Neural cell (in vitro differentiated cells): ENCODE measurements at regions not wholly inside any gene's neighbourhood (a gene's known extent, or its start where the extent isn't known, plus 50 kb on each side); places are given as distances from the start of the nearest gene placed in this dataset.

Source experiments
- H2AFZ ChIP-seq: fragments of 200-600, 300-800 bp; sonication (generic), shearing (Covaris generic); 2 replicates; pipeline ENCODE4 v1.6.0; 2014; ENCODE audit warnings: low read depth, mild to moderate bottlenecking, antibody characterized with exemption, low read length, moderate library complexity
- H3F3A ChIP-seq: fragments of 200-600 bp; shearing (Covaris generic); 2 replicates; pipeline ENCODE4 v1.6.1; 2016; ENCODE audit warnings: mild to moderate bottlenecking, moderate library complexity, mixed read lengths, antibody characterized with exemption, low read length; ENCODE audit not compliant: insufficient read depth, poor library complexity, severe bottlenecking
- H3K27ac ChIP-seq: fragments of 200-600, 300-800 bp; sonication (generic), shearing (Covaris generic); 2 replicates; pipeline ENCODE4 v1.5.1; 2014; ENCODE audit warnings: mild to moderate bottlenecking, low read length, moderate library complexity
- H3K27me3 ChIP-seq: fragments of 300-800, 200-600 bp; sonication (generic), shearing (Covaris generic); 2 replicates; pipeline ENCODE4 v1.6.0; 2014; ENCODE audit warnings: mild to moderate bottlenecking, low read depth, low read length, moderate library complexity; ENCODE audit not compliant: insufficient read depth
- H3K36me3 ChIP-seq: fragments of 300-800, 200-600 bp; sonication (generic), shearing (Covaris generic); 2 replicates; pipeline ENCODE4 v1.5.1; 2014; ENCODE audit warnings: mild to moderate bottlenecking, antibody characterized with exemption, low read length, moderate library complexity; ENCODE audit not compliant: insufficient read depth
- H3K4me2 ChIP-seq: fragments of 300-800, 200-600 bp; sonication (generic), shearing (Covaris generic); 2 replicates; pipeline ENCODE4 v1.6.0; 2014; ENCODE audit warnings: mild to moderate bottlenecking, low read length
- H3K4me3 ChIP-seq: fragments of 300-800, 200-600 bp; sonication (generic), shearing (Covaris generic); 2 replicates; pipeline ENCODE4 v1.5.1; 2014; ENCODE audit warnings: mild to moderate bottlenecking, low read length, moderate library complexity
- H3K79me2 ChIP-seq: fragments of 200-600 bp; shearing (Covaris generic); replicated peaks from 2 replicates; pipeline ENCODE4 v1.6.0; 2014; ENCODE audit warnings: mild to moderate bottlenecking, low read length, moderate library complexity; ENCODE audit not compliant: insufficient read depth
- H3K9ac ChIP-seq: fragments of 300-800, 200-600 bp; sonication (generic), shearing (Covaris generic); 2 replicates; pipeline ENCODE4 v1.6.1; 2016; ENCODE audit warnings: mild to moderate bottlenecking, low read length, mixed read lengths
- H3K9me2 ChIP-seq: fragments of 200-600 bp; shearing (Covaris generic); 2 replicates; pipeline ENCODE4 v1.6.1; 2016; ENCODE audit warnings: mild to moderate bottlenecking, low read length, mixed read lengths; ENCODE audit not compliant: insufficient read depth
- H3K9me3 ChIP-seq: fragments of 200-600, 300-800 bp; sonication (generic), shearing (Covaris generic); 2 replicates; pipeline ENCODE4 v1.6.1; 2016; ENCODE audit warnings: mild to moderate bottlenecking, mixed run types, low read length, moderate library complexity, mixed read lengths
- H4K20me1 ChIP-seq: fragments of 200-600 bp; shearing (Covaris generic); 2 replicates; pipeline ENCODE4 v1.6.1; 2016; ENCODE audit warnings: mild to moderate bottlenecking, mixed run types; ENCODE audit not compliant: insufficient read depth
- EP300 ChIP-seq: fragments of 450-650 bp; conservative IDR thresholded peaks from 2 replicates; pipeline ENCODE4 v1.6.1; 2014; ENCODE audit warnings: antibody characterized with exemption, mild to moderate bottlenecking, moderate library complexity; ENCODE audit not compliant: poor library complexity, severe bottlenecking
- EZH2 ChIP-seq: fragments of 200-600, 300-800 bp; shearing (Covaris generic), sonication (generic); IDR thresholded peaks from 2 replicates; pipeline ENCODE4 v1.6.1; 2014; ENCODE audit warnings: antibody characterized with exemption, low read length, borderline replicate concordance, mild to moderate bottlenecking; ENCODE audit not compliant: insufficient read depth, poor library complexity, severe bottlenecking
- MXI1 ChIP-seq: fragments of 450-650 bp; conservative IDR thresholded peaks from 2 replicates; pipeline ENCODE4 v1.6.1; 2014; ENCODE audit warnings: antibody characterized with exemption, mild to moderate bottlenecking; ENCODE audit not compliant: poor library complexity, severe bottlenecking
- POLR2AphosphoS5 ChIP-seq: IDR thresholded peaks from 2 replicates; pipeline ENCODE4 v1.6.1; 2012
- RAD21 ChIP-seq: fragments of 450-650 bp; conservative IDR thresholded peaks from 2 replicates; pipeline ENCODE4 v1.6.1; 2014; ENCODE audit warnings: antibody characterized with exemption, mild to moderate bottlenecking, moderate library complexity
- REST ChIP-seq: IDR thresholded peaks from 2 replicates; pipeline ENCODE4 v1.6.1; 2012; ENCODE audit warnings: borderline replicate concordance
- SMC3 ChIP-seq: fragments of 450-650 bp; conservative IDR thresholded peaks from 2 replicates; pipeline ENCODE4 v1.6.1; 2014; ENCODE audit warnings: antibody characterized with exemption, mild to moderate bottlenecking, moderate library complexity; ENCODE audit not compliant: poor library complexity
- TAF1 ChIP-seq: IDR thresholded peaks from 2 replicates; pipeline ENCODE4 v1.6.1; 2012; ENCODE audit warnings: low read depth
- TF ChIP-seq, protein P1 (sequence below): fragments of 450-650 bp; IDR thresholded peaks from 2 replicates; pipeline ENCODE4 v1.5.1; 2014; ENCODE audit warnings: antibody characterized with exemption, mild to moderate bottlenecking, moderate library complexity; ENCODE audit not compliant: poor library complexity, severe bottlenecking

GRCh38 chr18:73992242-73993022 is 155.2 kb downstream of the FBXO15 start:
- Histone ChIP-seq H3F3A (no peaks in the 10 kb centered on the region), H2AFZ (no peak overlapping the region), H3K79me2 (no peaks in the 10 kb centered on the region), H3K4me2 (no peak overlapping the region), H3K27ac (no peak overlapping the region), H4K20me1 (no peaks in the 10 kb centered on the region), H3K9ac (no peak overlapping the region), H3K9me2 (no peaks in the 10 kb centered on the region), H3K9me3 (no peaks in the 10 kb centered on the region), H3K4me3 (no peak overlapping the region), H3K27me3 (no peaks in the 10 kb centered on the region), H3K36me3 (no peaks in the 10 kb centered on the region)
- TF ChIP-seq EP300 (no peak), RAD21 (no peak), SMC3 (no peak), REST (no peak), EZH2 (no peak), POLR2AphosphoS5 (no peak), MXI1 (no peak), TAF1 (no peak)
- TF ChIP-seq, protein P1, sequence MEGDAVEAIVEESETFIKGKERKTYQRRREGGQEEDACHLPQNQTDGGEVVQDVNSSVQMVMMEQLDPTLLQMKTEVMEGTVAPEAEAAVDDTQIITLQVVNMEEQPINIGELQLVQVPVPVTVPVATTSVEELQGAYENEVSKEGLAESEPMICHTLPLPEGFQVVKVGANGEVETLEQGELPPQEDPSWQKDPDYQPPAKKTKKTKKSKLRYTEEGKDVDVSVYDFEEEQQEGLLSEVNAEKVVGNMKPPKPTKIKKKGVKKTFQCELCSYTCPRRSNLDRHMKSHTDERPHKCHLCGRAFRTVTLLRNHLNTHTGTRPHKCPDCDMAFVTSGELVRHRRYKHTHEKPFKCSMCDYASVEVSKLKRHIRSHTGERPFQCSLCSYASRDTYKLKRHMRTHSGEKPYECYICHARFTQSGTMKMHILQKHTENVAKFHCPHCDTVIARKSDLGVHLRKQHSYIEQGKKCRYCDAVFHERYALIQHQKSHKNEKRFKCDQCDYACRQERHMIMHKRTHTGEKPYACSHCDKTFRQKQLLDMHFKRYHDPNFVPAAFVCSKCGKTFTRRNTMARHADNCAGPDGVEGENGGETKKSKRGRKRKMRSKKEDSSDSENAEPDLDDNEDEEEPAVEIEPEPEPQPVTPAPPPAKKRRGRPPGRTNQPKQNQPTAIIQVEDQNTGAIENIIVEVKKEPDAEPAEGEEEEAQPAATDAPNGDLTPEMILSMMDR, result no peak

- H3K4me2 ChIP-seq, result no peak overlapping the region
- H2AFZ ChIP-seq, result no peak overlapping the region
- H3F3A ChIP-seq, result no peaks in the 10 kb centered on the region
- H3K79me2 ChIP-seq, result no peaks in the 10 kb centered on the region
- no peak overlapping the region for H3K9ac ChIP-seq
- H3K36me3 ChIP-seq, result no peaks in the 10 kb centered on the region
- H3K9me2 ChIP-seq, result no peaks in the 10 kb centered on the region
- TF ChIP-seq SMC3 (no peak), TAF1 (no peak), EZH2 (no peak)
- no peak overlapping the region for H3K4me3 ChIP-seq
- no peaks in the 10 kb centered on the region for H3K27me3 ChIP-seq
- H3K9me3 ChIP-seq, result no peaks in the 10 kb centered on the region
- no peak overlapping the region for H3K27ac ChIP-seq
- H4K20me1 ChIP-seq, result no peaks in the 10 kb centered on the region
Measured at GRCh38 chr18:73991570-73991969, 156.1 kb downstream of the FBXO15 start.

DNA sequence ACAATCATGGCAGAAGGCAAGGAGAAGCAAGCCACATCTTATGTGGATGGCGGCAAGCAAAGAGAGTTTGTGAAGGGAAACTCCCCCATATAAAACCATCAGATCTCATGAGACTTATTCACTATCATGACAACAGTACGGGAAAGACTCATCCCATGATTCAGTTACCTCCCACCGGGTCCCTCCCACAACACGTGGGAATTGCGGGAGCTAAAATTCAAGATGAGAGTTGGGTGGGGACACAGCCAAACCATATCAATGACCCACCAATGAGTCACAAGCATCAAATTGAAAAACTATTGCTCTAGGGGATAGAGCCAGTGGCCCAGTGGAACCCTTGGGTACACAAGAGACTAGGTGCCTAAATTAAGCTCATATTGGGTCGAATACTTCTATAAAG is 157.4 kb downstream of the FBXO15 start:
- no peaks in the 10 kb centered on the region for H3K9me3 ChIP-seq
- no peaks in the 10 kb centered on the region for H3F3A ChIP-seq
- no peak overlapping the region for H3K4me3 ChIP-seq
- H3K9ac ChIP-seq, result no peak overlapping the region
- H4K20me1 ChIP-seq, result no peaks in the 10 kb centered on the region
- no peaks in the 10 kb centered on the region for H3K36me3 ChIP-seq
- no peaks in the 10 kb centered on the region for H3K79me2 ChIP-seq
- no peak overlapping the region for H2AFZ ChIP-seq
- no peak overlapping the region for H3K4me2 ChIP-seq
- H3K27me3 ChIP-seq, result no peaks in the 10 kb centered on the region
- TF ChIP-seq REST (no peak), MXI1 (no peak), POLR2AphosphoS5 (no peak), TAF1 (no peak), EP300 (no peak), SMC3 (no peak), RAD21 (no peak), EZH2 (no peak)
- TF ChIP-seq, protein P1, result no peak
- H3K9me2 ChIP-seq, result no peaks in the 10 kb centered on the region
- H3K27ac ChIP-seq, result no peak overlapping the region
